GM12892 (cell line): ENCODE measurements at regions not wholly inside any gene's neighbourhood (a gene's known extent, or its start where the extent isn't known, plus 50 kb on each side); places are given as distances from the start of the nearest gene placed in this dataset.

Source experiments
- DNase-seq: peaks from one replicate; pipeline ENCODE4 v3.0.0; 2011; ENCODE audit not compliant: insufficient read length
- FAIRE-seq: peaks from 2 replicates; lab custom pipeline; 2011; peaks lifted over from hg19 to GRCh38; lab: Jason Lieb, UNC
- POLR2A ChIP-seq: IDR thresholded peaks from 2 replicates; pipeline ENCODE4 v1.6.1; 2011; ENCODE audit warnings: low read depth, low read length, control low read depth
- POLR2AphosphoS5 ChIP-seq: IDR thresholded peaks from 2 replicates; pipeline ENCODE4 v1.6.1; 2011; ENCODE audit warnings: low read depth, low read length, control low read depth
- TAF1 ChIP-seq: IDR thresholded peaks from 2 replicates; pipeline ENCODE4 v1.6.1; 2011; ENCODE audit warnings: low read depth, mild to moderate bottlenecking, control low read depth, low read length, borderline replicate concordance

GRCh38 chr3:117722856-117723255 is 1013.3 kb downstream of the TUSC7 start:
- no peak for TF ChIP-seq POLR2A
- TF ChIP-seq TAF1, result no peak
- no peak for TF ChIP-seq POLR2AphosphoS5
- no peak for FAIRE-seq
- no peak for DNase-seq

- FAIRE-seq (no peak), DNase-seq (no peak)
- TF ChIP-seq POLR2A (no peak), POLR2AphosphoS5 (no peak), TAF1 (no peak)
Measured at GRCh38 chr3:117723825-117724224, 1014.2 kb downstream of the TUSC7 start.

GRCh38 chr3:117725314-117725713 is 1015.7 kb downstream of the TUSC7 start:
- DNase-seq (no peak), FAIRE-seq (no peak)
- TF ChIP-seq TAF1 (no peak), POLR2A (no peak), POLR2AphosphoS5 (no peak)

- FAIRE-seq, result no peak
- TF ChIP-seq POLR2AphosphoS5 (no peak), TAF1 (no peak), POLR2A (no peak)
- DNase-seq, result no peak
Measured at GRCh38 chr3:117726776-117727175, 1017.2 kb downstream of the TUSC7 start.

- DNase-seq (no peak), FAIRE-seq (no peak)
- no peak for TF ChIP-seq TAF1
- TF ChIP-seq POLR2A, result no peak
- no peak for TF ChIP-seq POLR2AphosphoS5
Measured at GRCh38 chr3:117728226-117728625, 1018.6 kb downstream of the TUSC7 start.

- FAIRE-seq, result no peak
- TF ChIP-seq POLR2AphosphoS5 (no peak), TAF1 (no peak), POLR2A (no peak)
- no peak for DNase-seq
Measured at GRCh38 chr3:117734496-117734895, 1024.9 kb downstream of the TUSC7 start.

GRCh38 chr3:117735481-117736101 is 1026.0 kb downstream of the TUSC7 start:
- no peak for FAIRE-seq

GRCh38 chr3:117736846-117737245 is 1027.3 kb downstream of the TUSC7 start:
- FAIRE-seq, result no peak
- no peak for DNase-seq
- TF ChIP-seq TAF1 (no peak), POLR2AphosphoS5 (no peak), POLR2A (no peak)

More at GRCh38 chr3:117735481-117736101, 1026.0 kb downstream of the TUSC7 start:
- no peak for DNase-seq
- TF ChIP-seq POLR2AphosphoS5 (no peak), TAF1 (no peak), POLR2A (no peak)

GRCh38 chr3:117743993-117744392 is 1034.4 kb downstream of the TUSC7 start:
- FAIRE-seq (no peak), DNase-seq (no peak)

GRCh38 chr3:117744935-117745334 is 1035.4 kb downstream of the TUSC7 start:
- TF ChIP-seq TAF1 (no peak), POLR2AphosphoS5 (no peak), POLR2A (no peak)
- FAIRE-seq (no peak), DNase-seq (no peak)

More at GRCh38 chr3:117743993-117744392, 1034.4 kb downstream of the TUSC7 start:
- no peak for TF ChIP-seq TAF1
- no peak for TF ChIP-seq POLR2AphosphoS5
- TF ChIP-seq POLR2A, result no peak

GRCh38 chr3:117745516-117745915 is 1035.9 kb downstream of the TUSC7 start:
- TF ChIP-seq TAF1 (no peak), POLR2AphosphoS5 (no peak)
- no peak for FAIRE-seq
- no peak for DNase-seq

GRCh38 chr3:117746066-117746465 is 1036.5 kb downstream of the TUSC7 start:
- TF ChIP-seq POLR2AphosphoS5, result no peak
- no peak for TF ChIP-seq POLR2A
- TF ChIP-seq TAF1, result no peak
- DNase-seq (no peak), FAIRE-seq (no peak)
